SU-DHL-6 (cell line): ENCODE measurements at regions not wholly inside any gene's neighbourhood (a gene's known extent, or its start where the extent isn't known, plus 50 kb on each side); places are given as distances from the start of the nearest gene placed in this dataset.

Experiments
- EZH2phosphoT487 ChIP-seq: fragments of 200-600 bp; sonication (generic), shearing (Covaris generic); conservative IDR thresholded peaks from 2 replicates; pipeline ENCODE4 v1.6.1; 2018; ENCODE audit warnings: mild to moderate bottlenecking, antibody characterized with exemption, low read length, moderate library complexity, mixed read lengths
- TF ChIP-seq, protein P1 (sequence below): fragments of 200-600 bp; sonication (generic); IDR thresholded peaks from one replicate; pipeline ENCODE4 v1.5.1; 2017; ENCODE audit warnings: antibody characterized with exemption, mild to moderate bottlenecking, low read length, moderate library complexity; ENCODE audit not compliant: insufficient read depth, poor library complexity, severe bottlenecking

DNA sequence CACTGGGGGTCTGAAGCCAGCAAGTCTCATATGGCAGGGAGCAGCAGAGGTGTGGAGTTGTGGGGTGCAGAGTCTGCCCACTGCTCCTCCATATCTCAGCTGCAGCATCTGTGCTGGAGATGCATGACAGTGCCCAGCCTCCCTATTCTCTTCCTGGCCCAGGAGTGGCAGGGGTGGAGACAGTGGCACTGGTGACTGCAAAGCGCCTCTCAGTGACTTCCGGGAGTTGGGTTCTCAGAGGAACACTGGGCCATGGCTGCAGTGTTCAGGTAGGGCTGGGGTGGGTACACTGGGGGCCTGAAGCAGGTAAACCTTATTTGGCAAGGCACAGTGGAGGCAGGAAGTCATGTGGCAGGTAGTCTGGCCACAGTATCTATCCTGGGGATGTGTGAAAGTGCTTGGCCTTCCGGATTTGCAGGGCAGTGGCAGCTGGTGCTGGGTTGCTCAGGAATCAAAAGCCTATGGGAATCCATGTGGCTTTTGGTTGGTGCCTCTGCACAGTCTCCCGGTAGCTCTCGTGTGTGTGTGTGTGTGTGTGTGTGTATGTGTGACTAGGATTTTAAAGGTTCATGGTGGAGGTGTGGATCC is 60.3 kb upstream of the THUMPD2 start:
- TF ChIP-seq, protein P1, sequence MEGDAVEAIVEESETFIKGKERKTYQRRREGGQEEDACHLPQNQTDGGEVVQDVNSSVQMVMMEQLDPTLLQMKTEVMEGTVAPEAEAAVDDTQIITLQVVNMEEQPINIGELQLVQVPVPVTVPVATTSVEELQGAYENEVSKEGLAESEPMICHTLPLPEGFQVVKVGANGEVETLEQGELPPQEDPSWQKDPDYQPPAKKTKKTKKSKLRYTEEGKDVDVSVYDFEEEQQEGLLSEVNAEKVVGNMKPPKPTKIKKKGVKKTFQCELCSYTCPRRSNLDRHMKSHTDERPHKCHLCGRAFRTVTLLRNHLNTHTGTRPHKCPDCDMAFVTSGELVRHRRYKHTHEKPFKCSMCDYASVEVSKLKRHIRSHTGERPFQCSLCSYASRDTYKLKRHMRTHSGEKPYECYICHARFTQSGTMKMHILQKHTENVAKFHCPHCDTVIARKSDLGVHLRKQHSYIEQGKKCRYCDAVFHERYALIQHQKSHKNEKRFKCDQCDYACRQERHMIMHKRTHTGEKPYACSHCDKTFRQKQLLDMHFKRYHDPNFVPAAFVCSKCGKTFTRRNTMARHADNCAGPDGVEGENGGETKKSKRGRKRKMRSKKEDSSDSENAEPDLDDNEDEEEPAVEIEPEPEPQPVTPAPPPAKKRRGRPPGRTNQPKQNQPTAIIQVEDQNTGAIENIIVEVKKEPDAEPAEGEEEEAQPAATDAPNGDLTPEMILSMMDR, result no peak
- no peak for TF ChIP-seq EZH2phosphoT487
